ENCODE measurements at regions not wholly inside any gene's neighbourhood (a gene's known extent, or its start where the extent isn't known, plus 50 kb on each side); places are given as distances from the start of the nearest gene placed in this dataset.

DNA sequence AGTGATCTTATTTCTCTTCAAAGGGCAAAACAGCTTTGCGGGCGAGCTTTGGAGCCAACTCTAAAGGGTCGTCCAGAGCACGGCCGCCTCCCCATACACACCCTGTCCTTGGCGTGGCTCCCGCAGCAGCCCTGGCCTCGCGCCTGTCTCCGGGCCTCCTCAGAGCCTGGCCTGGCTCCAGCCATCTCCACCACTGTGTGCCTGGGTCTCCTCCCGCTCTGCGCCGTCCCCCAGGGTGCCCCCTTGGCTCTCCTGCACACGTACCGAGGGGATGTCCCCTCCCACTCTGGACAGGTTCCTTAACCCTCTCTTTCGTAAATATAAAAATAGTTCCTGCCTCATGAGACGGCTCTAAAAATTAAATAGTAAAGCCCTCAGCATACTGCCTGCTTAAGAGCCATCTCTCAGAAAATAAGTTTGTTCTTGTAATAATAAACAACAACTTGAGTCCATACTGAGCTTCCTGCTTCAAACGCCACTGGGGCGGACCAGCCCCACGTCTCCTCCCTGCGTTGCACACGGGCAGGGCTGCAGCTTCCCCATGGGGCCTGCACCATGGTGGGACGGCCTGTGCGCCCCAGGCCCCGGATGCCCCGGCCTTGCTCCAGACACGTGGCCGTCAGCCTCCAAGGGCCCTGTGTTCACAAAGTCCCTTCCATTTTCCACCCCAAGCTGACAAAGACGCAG, 226.2 kb downstream of the TTLL2 start:
- POLR2A ChIA-PET = no interaction called here
- no peak overlapping the region for H3K4me3 ChIP-seq (ENCODE audit: low read depth in 2 of 2, low read length in 1 of 2)
- peaks cover 4% of the 10 kb centered on the region; the same call in 1 of the 2 replicates for H3K9me3 ChIP-seq
- peaks cover 0 to 2% of the 10 kb centered on the region in 2 experiments; a peak in 1 of 4 replicates for H3K4me1 ChIP-seq (ENCODE audit: control insufficient read depth in 1 of 2, insufficient read depth in 2 of 2, low read depth in 1 of 2, low read length in 1 of 2)
- H3K27me3 ChIP-seq (ENCODE audit: insufficient read depth) = no peaks in the 10 kb centered on the region
- DNase-seq = no peak
- WGBS (ENCODE audit: low lambda C conversion rate) = 64% methylated on average over 21 of the region's 29 CpGs
- no peaks in the 10 kb centered on the region for H4K20me1 ChIP-seq (ENCODE audit: insufficient read depth)
- no peaks in the 10 kb centered on the region for H3K36me3 ChIP-seq (replicated peaks in 1 of 2; ENCODE audit: control insufficient read depth in 1 of 2, insufficient read depth in 2 of 2, low read length in 1 of 2)
- no peak overlapping the region for H3K27ac ChIP-seq (ENCODE audit: low read depth in 2 of 2, low read length in 1 of 2)
- H3K9ac ChIP-seq = no peak overlapping the region
- CTCF ChIA-PET = no interaction called here
- no peaks in the 10 kb centered on the region for H3F3A ChIP-seq (replicated peaks; ENCODE audit: insufficient read depth)
- no peak overlapping the region for H2AFZ ChIP-seq (ENCODE audit: low read depth)
- TF ChIP-seq CTCF (IDR thresholded peaks at IDR 0.05) (no peak), JUND (IDR thresholded peaks at IDR 0.05) (no peak), FOXM1 (IDR thresholded peaks at IDR 0.05; ENCODE audit: low read depth) (no peak)
- H3K4me2 ChIP-seq = no peak overlapping the region
- H3K79me2 ChIP-seq (ENCODE audit: insufficient read depth) = no peaks in the 10 kb centered on the region
- H3K9me2 ChIP-seq = no peaks in the 10 kb centered on the region

GRCh38 chr6:167551628-167552257, 226.9 kb downstream of the TTLL2 start:
- no peak for TF ChIP-seq NRF1 (IDR thresholded peaks at IDR 0.05; ENCODE audit: low read depth, low read length)
- TF ChIP-seq EZH2phosphoT487 (IDR thresholded peaks at IDR 0.05; ENCODE audit: borderline replicate concordance, low read depth) = no peak
- TF ChIP-seq NFIC (IDR thresholded peaks at IDR 0.05; ENCODE audit: borderline replicate concordance) = no peak
- no peak for TF ChIP-seq RFX5 (IDR thresholded peaks at IDR 0.05; ENCODE audit: low read length)
- no peak for TF ChIP-seq GATA2 (CRISPR knock-in tag; IDR thresholded peaks at IDR 0.05)
- POLR2A ChIA-PET = no interaction called here
- DNase-seq = no peak
- CTCF ChIA-PET = no interaction called here
- H3K4me2 ChIP-seq = no peak overlapping the region
- WGBS (ENCODE audit: low lambda C conversion rate) = 74% methylated on average over 20 of the region's 26 CpGs
- H3K27ac ChIP-seq (ENCODE audit: low read depth in 2 of 2, low read length in 1 of 2) = no peak overlapping the region
- no peaks in the 10 kb centered on the region for H3K9me2 ChIP-seq
- no peaks in the 10 kb centered on the region for H3K36me3 ChIP-seq (replicated peaks in 1 of 2; ENCODE audit: control insufficient read depth in 1 of 2, insufficient read depth in 2 of 2, low read length in 1 of 2)
- H3K9ac ChIP-seq = no peak overlapping the region
- H3K27me3 ChIP-seq (ENCODE audit: insufficient read depth) = no peaks in the 10 kb centered on the region
- peaks cover 0 to 2% of the 10 kb centered on the region in 2 experiments; a peak in 1 of 4 replicates for H3K4me1 ChIP-seq (ENCODE audit: control insufficient read depth in 1 of 2, insufficient read depth in 2 of 2, low read depth in 1 of 2, low read length in 1 of 2)
- H3K4me3 ChIP-seq (ENCODE audit: low read depth in 2 of 2, low read length in 1 of 2) = no peak overlapping the region
- no peaks in the 10 kb centered on the region for H4K20me1 ChIP-seq (ENCODE audit: insufficient read depth)
- peaks cover 4% of the 10 kb centered on the region; the same call in 1 of the 2 replicates for H3K9me3 ChIP-seq
- no peaks in the 10 kb centered on the region for H3F3A ChIP-seq (replicated peaks; ENCODE audit: insufficient read depth)
- H2AFZ ChIP-seq (ENCODE audit: low read depth) = no peak overlapping the region
- H3K79me2 ChIP-seq (ENCODE audit: insufficient read depth) = no peaks in the 10 kb centered on the region

- 59% methylated on average over 11 of the region's 15 CpGs for WGBS (ENCODE audit: low lambda C conversion rate)
- Histone ChIP-seq H3K27ac (ENCODE audit: low read depth in 2 of 2, low read length in 1 of 2) (no peak overlapping the region), H3K36me3 (replicated peaks in 1 of 2; ENCODE audit: control insufficient read depth in 1 of 2, insufficient read depth in 2 of 2, low read length in 1 of 2) (no peaks in the 10 kb centered on the region), H3K27me3 (ENCODE audit: insufficient read depth) (no peaks in the 10 kb centered on the region), H3K9me3 (peaks cover 4% of the 10 kb centered on the region; the same call in 1 of the 2 replicates), H3K4me3 (ENCODE audit: low read depth in 2 of 2, low read length in 1 of 2) (no peak overlapping the region), H3K9me2 (no peaks in the 10 kb centered on the region), H3K4me1 (ENCODE audit: control insufficient read depth in 1 of 2, insufficient read depth in 2 of 2, low read depth in 1 of 2, low read length in 1 of 2) (peaks cover 0 to 2% of the 10 kb centered on the region in 2 experiments; a peak in 1 of 4 replicates), H3F3A (replicated peaks; ENCODE audit: insufficient read depth) (no peaks in the 10 kb centered on the region), H4K20me1 (ENCODE audit: insufficient read depth) (no peaks in the 10 kb centered on the region), H3K9ac (no peak overlapping the region), H3K4me2 (no peak overlapping the region), H2AFZ (ENCODE audit: low read depth) (no peak overlapping the region), H3K79me2 (ENCODE audit: insufficient read depth) (no peaks in the 10 kb centered on the region)
- no peak for DNase-seq
- ChIA-PET POLR2A (no interaction called here), CTCF (no interaction called here)
- TF ChIP-seq, protein P1, sequence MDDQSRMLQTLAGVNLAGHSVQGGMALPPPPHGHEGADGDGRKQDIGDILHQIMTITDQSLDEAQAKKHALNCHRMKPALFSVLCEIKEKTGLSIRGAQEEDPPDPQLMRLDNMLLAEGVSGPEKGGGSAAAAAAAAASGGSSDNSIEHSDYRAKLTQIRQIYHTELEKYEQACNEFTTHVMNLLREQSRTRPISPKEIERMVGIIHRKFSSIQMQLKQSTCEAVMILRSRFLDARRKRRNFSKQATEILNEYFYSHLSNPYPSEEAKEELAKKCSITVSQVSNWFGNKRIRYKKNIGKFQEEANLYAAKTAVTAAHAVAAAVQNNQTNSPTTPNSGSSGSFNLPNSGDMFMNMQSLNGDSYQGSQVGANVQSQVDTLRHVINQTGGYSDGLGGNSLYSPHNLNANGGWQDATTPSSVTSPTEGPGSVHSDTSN (IDR thresholded peaks at IDR 0.05) = no peak
- TF ChIP-seq REST (IDR thresholded peaks at IDR 0.05; ENCODE audit: low read depth, low read length) (no peak), EZH2phosphoT487 (IDR thresholded peaks at IDR 0.05; ENCODE audit: borderline replicate concordance, low read depth) (no peak), POLR2AphosphoS5 (IDR thresholded peaks at IDR 0.05; ENCODE audit: low read depth, low read length) (no peak)
Measured at GRCh38 chr6:167552258-167552630, 227.4 kb downstream of the TTLL2 start.

Data from SK-N-SH (cell line).